Naive B cell (primary cell): ENCODE measurements at regions not wholly inside any gene's neighbourhood (a gene's known extent, or its start where the extent isn't known, plus 50 kb on each side); places are given as distances from the start of the nearest gene placed in this dataset.
A peak's percentile ranks its signal among the peaks of the same experiment; 100 is the strongest.

Experiments
- ATAC-seq, 2 donors: fragments of 150-1000 bp; cut with Tn5 transposase; 2 replicates each; pipeline ENCODE4 v1.10.0; 2021; ENCODE audit warnings: low read depth in 2 of 2, mild to moderate bottlenecking in 2 of 2, moderate library complexity in 2 of 2
- DNase-seq: peaks from one replicate; pipeline ENCODE4 v3.0.0; 2022
- H3K27ac Mint-ChIP-seq, 6 donors: one replicate each; pipeline ENCODE4 v1.8.0; 2020 to 2022; ENCODE audit warnings: mild to moderate bottlenecking in 6 of 6, mixed read lengths in 6 of 6, moderate library complexity in 5 of 6, inconsistent platforms in 2 of 6
- H3K27me3 Mint-ChIP-seq, 3 donors: one replicate each; pipeline ENCODE4 v1.8.0; 2021 to 2022; ENCODE audit warnings: mixed read lengths in 3 of 3, mild to moderate bottlenecking in 1 of 3
- H3K36me3 Mint-ChIP-seq, 2 donors: one replicate each; pipeline ENCODE4 v1.8.0; 2020 to 2022; ENCODE audit warnings: mixed read lengths in 2 of 2, inconsistent platforms in 1 of 2, mild to moderate bottlenecking in 1 of 2
- H3K4me1 Mint-ChIP-seq, 3 donors: one replicate each; pipeline ENCODE4 v1.8.0; 2020 to 2022; ENCODE audit warnings: mixed read lengths in 3 of 3, inconsistent platforms in 1 of 3, mild to moderate bottlenecking in 1 of 3, moderate library complexity in 1 of 3
- H3K4me3 Mint-ChIP-seq, 8 donors: one replicate each; pipeline ENCODE4 v1.8.0; 2020 to 2022; ENCODE audit warnings: mild to moderate bottlenecking in 8 of 8, mixed read lengths in 8 of 8, moderate library complexity in 8 of 8, inconsistent platforms in 2 of 8
- H3K9me3 Mint-ChIP-seq, 7 donors: one replicate each; pipeline ENCODE4 v1.8.0; 2020 to 2022; ENCODE audit warnings: mixed read lengths in 7 of 7, mild to moderate bottlenecking in 5 of 7, inconsistent platforms in 2 of 7, moderate library complexity in 1 of 7

DNA sequence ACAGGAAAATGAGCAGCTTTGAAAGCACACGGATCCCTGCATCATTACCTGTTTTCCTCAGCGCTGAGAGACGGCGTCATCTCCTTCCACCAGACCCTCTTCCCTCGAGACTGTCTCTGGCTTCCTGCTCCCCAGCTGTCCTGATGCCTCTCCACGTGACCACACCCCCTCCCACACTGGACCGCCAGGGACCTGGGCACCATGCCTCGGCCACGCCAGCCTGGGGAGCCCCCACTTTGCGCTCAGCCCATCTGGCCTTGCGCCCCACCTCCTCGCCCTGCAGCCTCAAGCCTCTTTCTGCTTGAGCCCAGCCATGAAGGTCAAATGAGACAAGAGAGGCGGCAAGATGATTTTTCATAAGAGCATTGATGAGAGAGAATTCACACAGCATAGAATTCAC is 66.0 kb upstream of the ACKR3 start:
- Mint-ChIP-seq H3K4me3 (no peak overlapping the region), H3K9me3 (no peaks in the 10 kb centered on the region), H3K4me1 (peaks cover 0 to 10% (median 5%) of the 10 kb centered on the region in 3 donors), H3K36me3 (no peaks in the 10 kb centered on the region), H3K27me3 (peaks cover 54 to 80% (median 75%) of the 10 kb centered on the region in 3 donors), H3K27ac (peak overlapping the region in 1 of 6 donors; percentile 15)
- ATAC-seq (no peak), DNase-seq (no peak)

DNA sequence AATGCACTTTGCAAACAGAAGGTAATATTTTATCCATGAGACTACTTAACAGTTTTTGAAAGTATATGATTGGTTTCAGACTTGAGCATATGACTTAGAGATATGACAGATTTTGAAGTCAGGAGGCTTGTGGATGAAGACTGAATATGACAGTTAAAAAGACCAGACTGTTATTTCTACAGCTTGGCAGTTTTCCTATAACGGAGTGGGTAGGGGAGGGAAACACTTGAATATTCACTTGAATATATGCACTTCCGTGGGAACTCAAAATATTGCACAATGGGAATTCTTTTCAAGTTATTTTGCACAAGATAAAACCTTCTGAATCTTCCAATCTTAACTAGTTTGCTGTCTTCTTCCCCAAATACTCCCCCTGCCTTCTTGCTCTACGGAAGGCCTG is 64.6 kb upstream of the ACKR3 start:
- H3K36me3 Mint-ChIP-seq = no peaks in the 10 kb centered on the region
- H3K4me3 Mint-ChIP-seq = no peak overlapping the region
- H3K9me3 Mint-ChIP-seq = no peaks in the 10 kb centered on the region
- DNase-seq = no peak
- H3K4me1 Mint-ChIP-seq = peaks cover 0 to 10% (median 5%) of the 10 kb centered on the region in 3 donors
- H3K27me3 Mint-ChIP-seq = peaks cover 58 to 82% (median 73%) of the 10 kb centered on the region in 3 donors
- H3K27ac Mint-ChIP-seq = no peak overlapping the region
- no peak for ATAC-seq

DNA sequence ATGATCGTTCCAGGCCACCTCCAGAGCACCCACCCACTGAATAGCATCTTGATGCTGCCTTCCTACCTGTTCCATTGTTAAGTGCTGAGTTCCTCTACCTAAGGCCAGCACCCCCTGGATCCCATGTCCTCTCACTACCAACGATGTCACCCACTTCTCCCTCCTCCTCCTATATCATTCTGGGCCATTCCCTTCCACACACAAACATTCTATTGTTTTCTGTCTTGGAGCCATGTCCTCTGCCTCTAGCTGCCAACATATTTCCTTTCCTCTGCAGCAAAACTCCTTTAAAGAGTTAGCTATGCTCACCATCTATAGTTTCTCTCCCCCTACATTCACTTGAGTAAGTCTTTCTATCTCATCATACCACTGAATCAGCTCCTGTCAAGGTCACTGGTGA is 64.0 kb upstream of the ACKR3 start:
- ATAC-seq (no peak), DNase-seq (no peak)
- no peaks in the 10 kb centered on the region for H3K36me3 Mint-ChIP-seq
- peaks cover 0 to 10% (median 5%) of the 10 kb centered on the region in 3 donors for H3K4me1 Mint-ChIP-seq
- H3K9me3 Mint-ChIP-seq = no peaks in the 10 kb centered on the region
- H3K27me3 Mint-ChIP-seq = peaks cover 59 to 78% (median 67%) of the 10 kb centered on the region in 3 donors
- H3K4me3 Mint-ChIP-seq = no peak overlapping the region
- no peak overlapping the region for H3K27ac Mint-ChIP-seq

DNA sequence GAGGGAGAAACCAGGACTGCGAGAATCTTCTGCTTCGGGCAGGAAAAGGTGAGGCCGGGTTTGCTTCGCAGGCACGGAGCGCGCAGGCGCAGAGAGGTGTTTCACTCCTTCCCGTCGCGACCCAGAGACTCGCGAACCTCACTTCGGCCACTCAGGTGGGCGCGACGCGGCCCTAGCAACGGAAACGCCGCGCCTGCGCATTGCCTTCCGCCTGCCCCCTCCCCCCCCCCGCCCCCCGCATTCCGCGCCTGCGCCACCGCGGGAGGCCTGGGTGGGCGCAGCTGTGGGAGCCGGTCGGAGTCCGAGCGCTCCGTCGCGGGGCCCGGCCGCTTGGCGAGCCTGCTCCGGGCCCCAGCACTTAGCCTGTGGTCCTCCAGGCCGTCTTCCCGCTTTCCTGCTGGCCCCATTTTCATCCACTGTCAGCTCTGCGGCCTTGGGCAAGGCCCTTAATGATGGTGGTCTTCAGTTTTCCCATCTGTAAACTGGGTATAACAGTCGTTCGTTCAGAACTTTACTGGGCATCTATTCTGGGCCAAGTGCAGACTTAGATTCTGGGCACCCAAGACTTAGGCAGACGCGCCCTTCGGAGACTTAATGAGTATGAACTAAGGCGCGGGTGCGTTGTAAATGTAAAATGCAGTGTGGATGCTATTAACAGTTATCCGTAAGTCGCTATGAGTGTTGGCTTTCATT is 62.1 kb upstream of the ACKR3 start:
- Mint-ChIP-seq H3K9me3 (no peaks in the 10 kb centered on the region), H3K27ac (peak overlapping the region in 1 of 6 donors; percentile 8), H3K27me3 (peaks cover 47 to 64% (median 61%) of the 10 kb centered on the region in 3 donors), H3K36me3 (no peaks in the 10 kb centered on the region), H3K4me1 (peaks cover 0 to 10% (median 5%) of the 10 kb centered on the region in 3 donors), H3K4me3 (peak overlapping the region; percentile 53 to 86 (median 71))
- DNase-seq (peak; percentile 37), ATAC-seq (peak; percentile 61 to 70)

DNA sequence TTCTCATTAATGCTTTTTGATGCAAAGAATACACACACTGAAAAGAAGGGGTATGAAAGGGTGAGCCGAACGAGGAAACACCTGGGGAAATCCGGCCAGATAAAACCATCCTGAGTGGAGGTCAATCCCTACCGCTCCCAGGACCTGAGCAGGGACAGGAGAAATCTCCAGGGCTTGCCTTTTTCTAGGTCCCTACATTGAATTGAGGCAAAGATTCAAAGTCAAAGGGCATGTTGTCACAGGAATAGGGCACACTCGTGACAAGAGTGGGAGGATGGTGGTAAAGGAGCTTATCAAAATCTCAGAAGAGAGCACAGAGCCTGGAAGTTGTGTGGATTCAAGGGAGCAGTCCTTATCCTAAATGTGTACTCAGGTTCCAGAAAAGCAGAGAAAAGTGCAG is 61.2 kb upstream of the ACKR3 start:
- no peak for ATAC-seq
- peak overlapping the region in 3 of 8 donors; percentile 4 to 75 (median 35) for H3K4me3 Mint-ChIP-seq
- peaks cover 0 to 10% (median 5%) of the 10 kb centered on the region in 3 donors for H3K4me1 Mint-ChIP-seq
- H3K9me3 Mint-ChIP-seq = no peaks in the 10 kb centered on the region
- H3K27me3 Mint-ChIP-seq = peaks cover 47 to 63% (median 62%) of the 10 kb centered on the region in 3 donors
- no peaks in the 10 kb centered on the region for H3K36me3 Mint-ChIP-seq
- H3K27ac Mint-ChIP-seq = no peak overlapping the region
- DNase-seq = no peak

DNA sequence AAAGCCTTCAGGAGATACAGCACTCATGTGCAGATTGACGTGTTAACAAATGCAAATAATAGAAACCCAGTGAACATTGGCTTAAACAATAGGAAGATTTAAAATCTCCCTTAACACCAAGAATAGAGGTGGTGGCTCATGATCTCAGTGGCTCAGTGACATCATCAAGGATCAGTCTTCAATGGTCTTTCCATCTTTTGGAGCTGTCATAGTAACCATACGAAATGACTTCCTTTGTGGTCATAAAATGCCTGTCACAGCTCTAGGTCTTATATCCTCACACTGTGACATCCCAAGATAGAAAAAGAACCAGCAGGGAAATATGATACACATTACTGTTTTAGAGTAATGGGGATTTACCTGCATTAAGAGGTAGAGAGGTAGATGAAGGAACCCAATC is 59.6 kb upstream of the ACKR3 start:
- ATAC-seq (no peak), DNase-seq (no peak)
- H3K27ac Mint-ChIP-seq = peak overlapping the region in 1 of 6 donors; percentile 65
- H3K36me3 Mint-ChIP-seq = no peaks in the 10 kb centered on the region
- H3K27me3 Mint-ChIP-seq = peaks cover 37 to 50% (median 49%) of the 10 kb centered on the region in 3 donors
- H3K9me3 Mint-ChIP-seq = no peaks in the 10 kb centered on the region
- no peak overlapping the region for H3K4me3 Mint-ChIP-seq
- peaks cover 0 to 10% (median 5%) of the 10 kb centered on the region in 3 donors for H3K4me1 Mint-ChIP-seq

DNA sequence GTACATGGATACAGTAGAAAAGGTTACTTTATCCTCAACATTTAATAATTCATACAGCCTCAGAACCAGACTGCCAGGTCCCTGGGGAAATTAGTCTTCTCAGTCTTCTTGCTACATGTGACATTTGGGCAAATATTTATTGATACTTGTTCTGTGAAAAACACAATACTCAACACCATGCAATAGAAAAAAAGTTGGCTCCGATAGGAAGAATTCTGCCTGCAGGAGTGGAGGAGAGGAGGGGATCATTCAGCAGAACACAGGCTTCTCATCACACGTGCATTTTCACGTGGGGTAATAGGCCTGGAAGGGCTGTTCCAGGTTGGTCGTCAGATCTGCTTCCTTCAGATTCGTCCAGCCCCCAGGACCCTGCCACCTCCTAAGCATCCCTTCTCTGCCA is 58.4 kb upstream of the ACKR3 start:
- peak overlapping the region in 1 of 6 donors; percentile 60 for H3K27ac Mint-ChIP-seq
- H3K4me1 Mint-ChIP-seq = peaks cover 0 to 10% (median 5%) of the 10 kb centered on the region in 3 donors
- no peak overlapping the region for H3K4me3 Mint-ChIP-seq

DNA sequence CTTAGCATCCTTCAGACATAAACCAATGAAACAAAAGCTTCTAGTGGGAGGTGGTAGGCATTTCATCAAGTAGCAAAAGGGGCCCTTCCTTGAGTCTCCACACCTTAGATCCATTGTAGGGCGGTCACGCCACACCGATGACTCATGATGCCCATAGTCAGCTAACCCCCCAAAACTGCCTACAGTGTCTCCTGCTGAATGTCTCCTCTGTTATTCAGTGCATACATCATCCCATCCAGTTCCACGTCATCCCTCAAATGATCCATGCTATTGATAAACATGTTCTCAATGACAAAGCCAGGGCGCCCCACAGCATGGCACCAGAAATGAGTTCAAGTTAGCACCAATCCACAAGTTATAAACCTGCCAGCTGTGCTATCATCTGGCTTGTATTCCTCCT is 57.4 kb upstream of the ACKR3 start:
- no peak overlapping the region for H3K4me3 Mint-ChIP-seq
- no peaks in the 10 kb centered on the region for H3K9me3 Mint-ChIP-seq
- peaks cover 0 to 3% (median 2%) of the 10 kb centered on the region in 3 donors for H3K4me1 Mint-ChIP-seq
- peaks cover 22 to 27% (median 27%) of the 10 kb centered on the region in 3 donors for H3K27me3 Mint-ChIP-seq
- H3K27ac Mint-ChIP-seq = peak overlapping the region in 4 of 6 donors; percentile 21 to 64 (median 31)
- DNase-seq (no peak), ATAC-seq (no peak)
- H3K36me3 Mint-ChIP-seq = no peaks in the 10 kb centered on the region

More for the DNA sequence above, 58.4 kb upstream of the ACKR3 start:
- Mint-ChIP-seq H3K27me3 (peaks cover 29 to 37% (median 37%) of the 10 kb centered on the region in 3 donors), H3K36me3 (no peaks in the 10 kb centered on the region), H3K9me3 (no peaks in the 10 kb centered on the region)
- ATAC-seq (no peak), DNase-seq (no peak)

DNA sequence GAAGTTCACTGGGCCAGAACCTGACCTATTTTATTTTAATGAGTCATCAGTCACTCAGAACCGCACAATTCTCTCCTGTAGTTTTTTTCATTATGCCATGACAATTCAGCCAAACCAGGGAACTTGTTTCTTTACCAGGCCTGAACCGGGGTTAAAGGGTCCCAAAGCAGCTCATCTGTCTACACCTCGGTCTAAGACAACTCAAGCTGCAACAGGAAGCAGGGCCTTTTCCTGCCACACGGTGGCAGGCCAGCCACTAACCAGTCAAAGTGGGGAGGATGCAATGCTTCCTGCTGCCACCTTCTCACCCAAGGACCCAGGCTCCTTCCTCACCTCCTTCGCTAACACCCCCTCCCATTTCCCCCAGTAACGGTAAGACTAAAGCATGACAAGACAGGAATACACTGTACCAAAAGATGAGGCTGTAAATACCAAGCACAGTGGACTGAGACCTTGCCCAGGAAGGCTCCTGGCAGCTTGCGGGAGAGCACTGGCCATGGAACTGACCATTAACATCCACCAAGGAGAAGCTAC is 56.7 kb upstream of the ACKR3 start:
- H3K27ac Mint-ChIP-seq = no peak overlapping the region
- peaks cover 18 to 23% (median 20%) of the 10 kb centered on the region in 3 donors for H3K27me3 Mint-ChIP-seq
- no peaks in the 10 kb centered on the region for H3K36me3 Mint-ChIP-seq
- H3K4me3 Mint-ChIP-seq = no peak overlapping the region
- no peaks in the 10 kb centered on the region for H3K9me3 Mint-ChIP-seq
- peak; percentile 65 for DNase-seq
- peak; percentile 98 to 99 for ATAC-seq
- H3K4me1 Mint-ChIP-seq = peaks cover 0 to 7% (median 4%) of the 10 kb centered on the region in 3 donors

DNA sequence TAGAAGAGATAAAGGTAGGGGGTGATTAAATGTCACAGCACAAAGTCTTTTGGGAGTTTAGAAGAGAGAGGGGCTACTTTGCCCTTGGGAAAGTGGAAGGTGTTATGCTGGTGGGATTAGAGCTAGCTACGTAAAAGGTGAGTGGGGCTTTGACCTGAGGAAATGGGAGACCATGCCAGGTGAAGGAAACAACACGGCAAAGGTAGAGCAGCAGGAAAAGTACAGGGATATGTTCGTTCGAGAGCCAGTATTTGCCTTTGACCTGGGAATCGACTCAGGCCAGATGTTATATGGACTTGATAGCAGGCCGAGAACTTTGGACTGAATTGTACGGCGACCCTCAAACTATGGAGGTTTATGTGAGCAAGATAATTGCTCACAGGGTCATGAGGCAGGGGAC is 55.7 kb upstream of the ACKR3 start:
- Mint-ChIP-seq H3K4me3 (no peak overlapping the region), H3K36me3 (no peaks in the 10 kb centered on the region), H3K9me3 (no peaks in the 10 kb centered on the region), H3K27ac (no peak overlapping the region), H3K4me1 (peaks cover 0 to 15% (median 8%) of the 10 kb centered on the region in 3 donors), H3K27me3 (peaks cover 10 to 13% (median 11%) of the 10 kb centered on the region in 3 donors)
- ATAC-seq (no peak), DNase-seq (no peak)

DNA sequence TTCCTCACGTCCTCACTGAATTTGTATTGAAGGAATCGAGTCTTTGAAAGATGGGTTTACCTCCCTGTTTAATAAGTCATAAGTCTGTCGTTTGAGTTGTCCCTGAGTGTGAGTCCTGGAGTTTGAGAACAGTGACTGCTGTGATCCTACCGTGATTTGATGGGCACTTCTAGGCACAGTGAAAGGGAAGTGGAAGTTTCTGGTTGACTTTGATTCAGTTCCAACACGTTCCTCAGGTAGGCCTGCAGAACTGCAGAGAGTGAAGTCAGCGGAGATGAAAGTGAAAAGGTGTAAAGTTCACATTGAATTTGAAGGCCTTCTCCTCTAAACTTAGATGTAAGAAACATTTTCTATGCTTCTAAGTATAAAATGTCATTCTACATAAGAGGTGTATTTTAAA is 52.9 kb upstream of the ACKR3 start:
- peak overlapping the region in 1 of 6 donors; percentile 69 for H3K27ac Mint-ChIP-seq
- peaks cover 0 to 16% (median 13%) of the 10 kb centered on the region in 3 donors for H3K4me1 Mint-ChIP-seq
- H3K27me3 Mint-ChIP-seq = peaks cover 3 to 14% (median 5%) of the 10 kb centered on the region in 3 donors
- H3K9me3 Mint-ChIP-seq = no peaks in the 10 kb centered on the region
- H3K36me3 Mint-ChIP-seq = no peaks in the 10 kb centered on the region
- DNase-seq (no peak), ATAC-seq (no peak)
- no peak overlapping the region for H3K4me3 Mint-ChIP-seq

DNA sequence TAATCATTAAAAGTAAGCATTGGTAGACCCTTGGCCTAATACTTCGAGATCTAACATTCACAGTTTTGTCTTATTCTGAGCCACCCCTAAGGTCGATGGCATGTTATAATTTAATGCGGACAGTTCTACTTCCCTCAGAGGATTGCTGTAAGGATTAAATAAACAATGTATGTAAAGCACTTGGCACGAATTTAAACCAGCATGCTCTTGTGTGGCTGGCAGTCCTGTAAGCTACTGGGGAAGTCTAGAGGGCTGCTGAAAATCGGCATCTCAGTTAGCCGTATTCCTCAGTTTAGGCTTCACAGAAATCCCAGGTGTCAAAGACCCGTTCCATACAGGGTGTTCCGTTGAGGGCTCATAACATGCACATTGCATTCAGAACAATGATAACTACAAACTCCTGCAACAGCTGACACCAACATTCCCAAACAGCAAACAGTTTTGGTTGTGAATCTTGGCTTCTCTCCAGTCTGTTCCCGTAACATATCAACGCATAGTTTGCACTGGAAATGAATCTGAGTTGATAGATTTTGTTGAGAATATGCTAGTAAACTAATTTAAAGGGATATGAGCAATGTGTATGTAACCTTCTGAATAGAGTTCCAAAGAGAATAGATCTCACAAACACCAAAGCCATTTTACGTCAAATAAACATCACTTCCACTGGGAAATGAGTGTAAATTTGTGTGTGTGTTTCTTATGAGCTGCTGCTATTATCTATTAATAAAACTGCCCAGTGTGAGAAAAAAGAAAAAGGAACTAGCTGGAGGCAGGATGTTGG is 52.2 kb upstream of the ACKR3 start:
- Mint-ChIP-seq H3K9me3 (no peaks in the 10 kb centered on the region), H3K4me3 (no peak overlapping the region), H3K36me3 (no peaks in the 10 kb centered on the region), H3K4me1 (peaks cover 0 to 16% (median 15%) of the 10 kb centered on the region in 3 donors), H3K27me3 (peaks cover 3 to 11% (median 7%) of the 10 kb centered on the region in 3 donors), H3K27ac (no peak overlapping the region)
- DNase-seq (no peak), ATAC-seq (no peak)
